ENCODE measurements at regions not wholly inside any gene's neighbourhood (a gene's known extent, or its start where the extent isn't known, plus 50 kb on each side); places are given as distances from the start of the nearest gene placed in this dataset.

- TF ChIP-seq POLR2A (IDR thresholded peaks at IDR 0.05; ENCODE audit: low read length), result no peak
- TF ChIP-seq GATA1 (IDR thresholded peaks at IDR 0.05; ENCODE audit: low read depth, low read length), result no peak
These were observed 639.5 kb downstream of the PLPP3 start for GRCh38 chr1:55939866-55940265.

Measured in erythroblast (primary cell).